HG03520 (cell line): ENCODE measurements at regions not wholly inside any gene's neighbourhood (a gene's known extent, or its start where the extent isn't known, plus 50 kb on each side); places are given as distances from the start of the nearest gene placed in this dataset.
"Not testable (repeated sequence)": the region's sequence is repeated elsewhere in the genome, so short reads cannot be mapped to it uniquely, and the experiment has no call there.

Experiments
- ATAC-seq: cut with Tn5 transposase; IDR thresholded peaks from one replicate; pipeline ENCODE4 v1.9.1; 2021; ENCODE audit warnings: mild to moderate bottlenecking, moderate library complexity; ENCODE audit not compliant: unreplicated experiment

DNA sequence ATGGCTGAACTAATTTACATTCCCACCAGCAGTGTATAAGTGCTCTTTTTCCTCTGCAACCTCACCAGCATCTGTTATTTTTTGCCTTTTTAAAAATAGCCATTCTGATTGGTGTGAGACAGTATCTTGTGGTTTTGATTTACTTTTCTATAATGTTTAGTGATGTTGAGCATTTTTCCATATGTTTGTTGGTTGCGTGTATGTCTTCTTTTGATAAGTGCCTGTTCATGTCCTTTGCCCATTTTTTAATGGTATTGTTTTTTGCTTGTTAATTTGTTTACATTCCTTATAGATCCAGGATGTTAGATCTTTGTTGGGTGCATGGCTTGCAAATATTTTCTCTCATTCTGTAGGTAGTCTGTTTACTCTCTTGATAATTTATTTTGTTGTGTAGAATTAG, 169.9 kb downstream of the PRL start:
- ATAC-seq: no peak

DNA sequence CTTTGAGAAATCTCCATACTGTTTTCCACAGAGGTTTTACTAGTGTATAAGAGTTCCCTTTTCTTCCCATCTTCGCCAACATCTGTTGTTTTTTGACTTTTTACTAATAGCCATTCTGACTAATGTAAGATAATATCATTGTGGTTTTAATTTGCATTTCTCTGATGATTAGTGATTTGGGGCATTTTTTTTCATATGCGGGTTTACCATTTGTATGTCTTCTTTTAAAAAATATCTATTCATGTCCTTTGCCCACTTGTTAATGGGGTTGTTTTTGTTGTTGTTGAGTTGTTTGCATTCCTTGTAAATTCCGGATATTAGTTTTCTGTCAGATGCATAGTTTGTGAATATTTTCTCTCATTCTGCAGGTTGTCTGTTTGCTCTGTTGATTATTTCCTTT, 167.1 kb downstream of the PRL start:
- ATAC-seq: no peak

DNA sequence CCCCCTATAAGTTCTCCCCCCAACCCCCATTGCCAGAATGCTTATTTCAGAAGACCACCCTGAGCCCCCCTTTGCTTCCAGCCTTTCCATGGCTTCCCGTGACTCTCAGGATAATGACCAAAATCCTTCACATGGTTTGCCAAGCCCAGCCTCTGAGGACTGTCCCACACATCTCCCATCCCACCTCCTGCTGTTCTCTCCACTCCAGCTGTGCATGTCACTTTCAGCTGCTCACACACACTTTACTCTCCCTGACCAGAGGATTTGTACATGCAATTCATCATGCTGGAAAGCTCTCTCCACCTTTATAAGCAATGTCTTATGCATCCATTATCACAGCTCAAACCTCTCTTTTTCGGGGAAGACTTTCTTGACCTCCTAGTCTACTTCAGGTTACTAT, 164.2 kb downstream of the PRL start:
- ATAC-seq: no peak

DNA sequence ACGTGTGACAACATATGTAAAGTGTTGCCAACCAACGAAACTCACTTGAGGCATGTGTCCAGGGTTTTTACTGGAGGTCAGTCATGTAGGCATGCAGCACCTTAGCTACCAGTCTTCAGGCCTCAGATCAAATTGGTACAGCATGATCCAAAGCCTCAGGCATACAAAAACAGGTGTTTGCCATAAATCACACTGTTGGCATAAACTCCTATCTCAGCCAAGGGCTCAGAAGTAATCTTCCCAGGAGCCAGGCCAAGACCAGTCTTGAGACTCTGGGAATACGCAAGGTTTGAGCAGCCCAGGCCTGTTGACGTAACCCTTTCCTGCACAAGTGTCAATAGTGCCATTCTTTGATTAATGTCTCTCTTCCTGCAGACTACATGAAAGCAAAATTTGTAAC, 163.5 kb downstream of the PRL start:
- ATAC-seq: no peak

DNA sequence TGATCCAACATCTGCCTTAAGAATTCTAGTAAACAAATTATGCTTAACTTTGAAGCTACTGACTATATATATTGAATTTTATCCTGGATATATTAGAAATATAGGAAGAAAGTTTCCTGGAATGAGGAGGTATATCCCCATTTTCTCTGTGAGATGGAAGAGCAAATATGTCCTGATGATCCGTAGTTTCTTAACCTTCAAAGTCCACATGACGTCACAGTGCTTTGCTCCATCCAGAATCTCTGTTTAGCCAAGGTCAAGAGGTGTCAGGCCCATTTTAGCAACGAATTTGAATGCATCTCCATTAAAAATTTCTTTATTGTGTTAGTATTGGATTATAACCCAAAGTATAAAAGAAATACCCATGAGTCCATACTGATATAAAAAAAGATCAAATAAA, 162.5 kb downstream of the PRL start:
- ATAC-seq: no peak

DNA sequence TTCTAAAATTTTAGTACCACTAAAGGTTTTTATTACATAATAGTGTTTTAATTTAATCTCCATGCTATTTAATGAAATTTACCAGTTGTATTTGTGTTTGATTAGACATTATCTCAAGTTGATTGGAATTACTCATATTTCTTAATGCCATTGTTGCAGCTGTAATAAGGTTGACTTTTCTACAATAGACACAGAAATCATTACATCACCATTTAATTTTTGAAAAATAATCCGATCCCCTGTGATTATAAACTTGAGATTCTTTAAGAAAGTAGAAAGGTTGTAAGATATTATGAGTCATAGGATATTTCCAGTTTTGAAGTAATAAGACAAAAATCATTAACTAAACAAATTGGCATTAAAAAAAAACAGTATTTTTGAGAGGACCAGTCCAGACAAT, 161.4 kb downstream of the PRL start:
- ATAC-seq: no peak

DNA sequence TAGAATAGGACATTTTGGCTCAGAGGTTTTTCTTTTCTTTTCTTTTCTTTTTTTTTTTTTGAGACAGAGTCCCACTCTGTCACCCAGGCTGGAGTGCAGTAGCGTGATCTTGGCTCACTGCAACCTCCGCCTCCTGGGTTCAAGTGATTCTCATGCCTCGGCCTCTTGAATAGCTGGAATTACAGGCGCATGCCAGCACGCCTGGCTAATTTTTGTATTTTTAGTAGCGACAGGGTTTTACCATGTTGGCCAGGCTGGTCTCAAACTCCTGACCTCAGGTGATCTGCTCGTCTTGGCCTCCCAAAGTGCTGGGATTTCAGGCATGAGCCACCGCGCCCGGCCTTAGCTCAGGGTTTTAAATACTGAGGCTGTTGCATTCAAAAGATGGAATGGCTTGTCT, 156.1 kb downstream of the PRL start:
- not testable (repeated sequence) for ATAC-seq

DNA sequence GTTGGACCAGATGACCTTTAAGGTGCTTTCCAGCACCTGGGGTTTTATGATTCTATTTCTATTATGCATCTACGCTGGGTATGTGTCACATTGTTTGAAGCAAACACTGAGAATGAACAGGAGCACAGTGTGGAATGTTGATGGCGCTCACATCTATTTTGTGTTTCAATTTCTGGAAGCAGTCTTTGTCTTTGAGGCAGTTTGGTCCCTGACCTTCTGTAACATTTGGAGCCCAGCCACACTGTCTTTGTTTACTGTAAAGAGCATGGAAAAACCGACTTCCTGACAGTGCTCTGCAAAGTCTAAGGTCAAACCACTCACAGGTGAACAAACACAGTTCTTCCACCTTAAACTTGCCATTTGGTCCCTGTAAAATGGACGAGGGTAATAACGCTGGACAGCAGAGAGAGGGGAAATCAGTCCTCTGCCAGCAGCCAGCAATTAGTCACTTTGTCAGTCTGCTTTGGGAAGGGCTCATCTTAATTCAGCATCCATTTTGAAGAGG, 155.5 kb downstream of the PRL start:
- no peak for ATAC-seq

DNA sequence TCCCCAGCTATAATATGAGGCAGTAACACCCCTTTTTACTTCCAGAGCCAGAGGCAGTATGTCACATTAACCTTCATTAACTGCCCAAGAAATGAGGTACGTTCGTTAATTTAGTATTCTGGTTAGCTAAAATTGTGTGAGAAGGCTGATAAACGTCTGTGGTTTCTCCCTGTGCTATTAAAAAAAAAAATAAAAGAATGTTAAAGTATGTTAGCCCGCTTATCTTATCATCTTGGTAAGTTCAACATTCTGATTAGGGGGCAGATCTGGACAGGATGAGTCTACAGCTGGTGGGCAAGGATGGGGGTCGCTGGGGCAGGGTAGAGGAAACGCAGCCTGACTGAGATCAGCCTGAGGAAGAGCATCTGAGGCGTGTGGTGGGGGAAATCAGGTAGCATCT, 154.0 kb downstream of the PRL start:
- no peak for ATAC-seq

DNA sequence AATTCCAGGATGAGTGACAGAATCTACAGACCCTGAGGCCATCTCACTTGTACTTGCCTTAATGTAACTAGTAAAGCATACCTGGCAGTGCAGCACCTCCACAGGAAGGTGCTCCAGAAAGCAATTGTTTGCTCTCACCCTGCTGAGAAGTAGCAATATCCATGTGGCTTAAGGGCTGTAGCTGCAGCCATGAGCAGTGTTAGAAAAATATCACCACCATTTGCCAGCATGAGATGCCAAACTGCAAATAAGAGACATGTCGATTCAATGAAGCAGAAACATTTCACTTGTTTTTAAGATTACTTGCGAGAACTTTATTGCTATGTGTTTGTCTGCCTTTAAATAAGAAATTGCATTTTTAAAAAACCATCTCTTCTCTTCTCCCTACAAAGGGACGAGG, 151.5 kb downstream of the PRL start:
- ATAC-seq: no peak

DNA sequence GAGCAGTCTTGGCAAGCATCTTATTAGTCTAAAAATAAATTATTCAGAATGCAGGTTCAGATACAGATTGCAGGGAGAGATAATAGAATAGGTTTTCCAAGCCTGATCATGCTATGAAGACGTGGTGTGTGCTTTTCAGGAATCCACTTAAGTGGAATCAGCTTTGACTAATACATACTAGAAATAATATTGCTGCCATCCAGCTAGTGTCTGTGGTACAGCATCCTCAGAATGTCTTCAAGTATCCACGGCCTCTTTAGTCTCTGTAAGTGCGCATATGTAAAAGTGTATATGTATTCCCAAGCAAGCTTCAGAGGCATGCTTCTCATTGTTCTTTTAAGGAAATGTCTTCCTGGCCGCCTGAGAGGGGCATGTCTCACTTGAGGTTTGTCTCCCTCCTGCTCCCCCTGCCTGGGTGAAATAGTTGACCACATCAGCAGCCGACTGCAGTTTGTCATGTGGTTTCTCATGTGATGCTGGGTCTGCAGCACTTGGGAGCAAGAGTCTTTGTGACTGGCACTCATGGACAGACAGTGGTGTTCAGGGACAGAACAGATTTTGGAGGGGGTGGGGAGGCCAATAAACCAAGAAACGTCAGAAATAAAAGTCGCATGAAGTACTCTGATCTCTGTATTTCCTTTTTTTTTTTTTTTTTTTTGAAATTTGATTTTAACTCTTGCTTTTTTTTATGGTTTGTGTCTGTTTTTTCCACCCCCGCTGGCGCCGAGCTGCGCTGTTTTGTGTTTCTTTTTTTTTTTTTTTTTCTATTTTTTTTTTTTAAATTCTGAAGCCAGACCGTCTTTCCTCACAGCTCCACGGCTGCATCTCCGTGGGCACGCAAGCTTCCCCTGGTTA, 150.8 kb downstream of the PRL start:
- ATAC-seq: no peak

DNA sequence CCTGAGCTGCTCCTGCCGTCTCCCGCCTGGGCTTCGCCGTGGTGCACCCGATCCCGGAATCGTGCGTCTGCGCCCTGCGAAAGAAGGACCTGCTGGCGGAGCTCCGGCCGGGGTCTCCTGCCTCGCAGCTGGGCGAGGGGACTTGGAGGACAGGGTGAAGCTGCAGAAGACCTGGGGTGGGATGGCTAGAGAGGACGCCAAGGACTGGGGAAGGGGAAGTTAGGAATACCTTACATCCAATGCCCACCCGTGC, 150.2 kb downstream of the PRL start:
- no peak for ATAC-seq

DNA sequence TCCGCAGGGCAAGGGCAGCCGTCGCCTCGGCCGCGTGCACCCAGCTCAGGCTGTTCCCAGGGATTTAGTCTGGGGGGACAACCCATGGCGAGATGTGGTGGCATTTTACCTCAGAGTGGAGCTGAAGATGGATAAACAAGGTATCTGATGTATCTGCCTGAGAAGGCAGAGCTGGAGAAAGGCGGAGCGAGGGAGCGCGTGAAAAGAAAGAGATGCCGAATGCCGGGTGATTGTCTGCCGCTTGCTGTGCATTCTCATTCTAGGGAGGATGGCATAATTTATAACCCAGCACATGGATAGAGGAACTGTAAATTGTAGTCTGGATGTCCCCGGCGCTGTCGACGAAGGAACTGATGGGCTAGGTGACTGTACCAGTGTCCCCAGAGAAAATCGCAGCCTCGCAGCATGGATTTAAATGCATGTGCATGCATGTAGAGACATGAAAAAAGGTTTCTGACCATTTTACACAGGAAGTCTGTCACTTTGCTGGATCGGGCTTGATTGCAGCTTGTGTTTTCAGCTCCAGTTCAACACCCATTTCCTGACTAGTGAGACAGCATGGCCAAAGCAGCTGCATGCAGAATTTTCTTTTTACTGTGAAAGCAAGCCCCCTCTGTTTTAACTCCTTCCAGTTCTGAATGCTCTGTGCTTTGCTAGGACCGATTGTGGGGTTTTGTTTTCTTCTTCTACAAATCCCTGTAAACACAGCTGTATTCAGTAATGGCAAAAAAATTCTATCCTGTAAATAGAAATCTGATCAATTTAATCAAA, 149.7 kb downstream of the PRL start:
- ATAC-seq: no peak

DNA sequence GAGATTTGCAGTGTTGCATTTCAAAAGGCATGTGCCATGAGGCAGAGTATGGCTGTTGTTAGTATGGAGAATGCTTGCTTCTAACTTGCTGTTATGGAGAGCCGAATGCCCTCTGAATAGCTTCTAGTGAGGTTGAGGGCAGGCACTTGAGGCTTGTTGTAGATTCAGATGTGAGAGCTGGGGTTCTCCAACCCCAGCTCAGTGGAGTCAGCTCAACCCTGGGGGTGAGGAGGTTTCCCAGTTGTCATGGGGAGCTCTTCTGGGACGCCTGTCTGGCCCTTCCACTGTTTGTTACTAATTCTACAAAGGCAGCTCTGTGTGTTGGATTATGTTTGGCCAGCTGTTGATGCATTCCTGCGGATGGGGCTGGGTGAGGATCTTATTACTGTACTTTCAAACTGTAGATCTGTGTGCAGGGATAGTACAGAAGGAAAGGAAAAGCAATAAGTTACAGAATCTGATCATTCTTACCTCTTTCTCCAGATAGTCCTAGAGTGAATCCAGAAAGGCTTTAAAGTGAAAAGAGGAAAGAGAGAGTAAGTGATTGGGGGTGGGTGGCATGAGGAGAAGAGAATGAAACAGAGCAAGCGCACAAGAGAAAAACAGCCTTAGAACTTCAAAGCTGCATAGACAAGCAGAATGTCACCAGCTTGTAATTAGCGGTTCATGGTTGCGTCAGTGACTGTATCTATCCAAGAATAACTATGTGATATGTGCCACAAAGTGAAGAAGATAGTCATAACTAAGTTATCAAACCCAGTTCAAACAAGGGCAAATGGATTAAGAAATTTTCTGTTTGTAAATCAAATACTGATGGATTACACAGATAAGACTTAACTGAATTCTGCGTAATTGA, 148.7 kb downstream of the PRL start:
- no peak for ATAC-seq

DNA sequence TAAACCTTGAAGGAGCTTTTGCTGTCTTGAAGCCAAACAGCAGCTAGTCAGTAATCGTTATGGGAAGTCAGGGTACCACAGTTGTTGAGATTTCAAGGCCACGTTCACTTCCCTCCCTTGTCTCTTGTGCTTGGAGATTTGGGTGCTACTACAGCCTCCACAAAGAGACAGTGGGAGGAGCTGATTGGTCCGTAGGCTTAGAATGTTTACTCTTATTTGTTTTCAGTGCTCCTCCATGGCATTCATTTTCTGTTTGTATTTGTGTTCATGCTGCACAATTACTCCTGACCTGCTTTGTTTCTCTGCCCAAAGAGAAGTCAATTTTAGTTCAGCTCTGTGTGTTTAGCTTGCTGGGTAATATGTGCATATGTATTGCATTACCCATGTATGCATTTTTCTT, 147.7 kb downstream of the PRL start:
- no peak for ATAC-seq

DNA sequence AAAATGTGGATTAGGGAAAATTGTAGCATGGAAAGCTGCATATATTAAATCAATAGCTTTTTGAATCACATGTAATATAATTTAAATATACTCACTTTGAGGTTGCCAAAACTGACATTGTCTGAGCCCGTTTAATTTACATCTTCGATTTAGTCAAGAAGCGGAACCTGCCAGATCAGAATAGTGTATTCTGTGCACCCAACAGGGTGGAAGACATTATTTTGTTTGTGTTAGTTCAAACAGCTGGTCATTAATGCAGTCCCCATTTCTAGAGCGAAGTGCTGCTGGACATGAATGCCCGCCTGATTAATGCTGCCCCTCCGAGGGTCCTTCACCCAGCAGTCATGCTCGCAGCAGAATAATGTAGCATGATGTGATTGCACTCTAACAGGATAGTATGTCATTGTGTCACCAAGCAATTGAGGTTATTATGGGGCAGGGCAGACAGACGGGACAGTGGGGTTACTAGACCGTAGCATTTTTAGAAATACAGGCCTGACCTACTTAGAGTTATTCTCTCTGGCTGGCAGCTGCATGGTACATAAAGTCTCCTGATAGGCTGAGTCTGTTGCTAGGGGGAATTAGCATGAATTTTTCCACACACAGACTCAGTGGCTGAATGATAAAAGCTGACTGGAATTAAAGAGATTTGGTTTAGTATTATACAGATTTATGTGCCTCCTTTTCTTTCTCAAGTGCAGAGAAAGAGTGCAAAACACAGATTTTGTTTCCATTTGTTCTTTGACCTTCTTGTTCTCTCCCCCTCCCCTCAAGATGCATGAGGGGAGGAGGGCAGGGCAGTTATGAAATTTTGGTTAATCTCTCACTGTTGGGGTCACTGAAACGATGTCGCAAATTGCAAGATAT, 147.1 kb downstream of the PRL start:
- ATAC-seq: no peak

DNA sequence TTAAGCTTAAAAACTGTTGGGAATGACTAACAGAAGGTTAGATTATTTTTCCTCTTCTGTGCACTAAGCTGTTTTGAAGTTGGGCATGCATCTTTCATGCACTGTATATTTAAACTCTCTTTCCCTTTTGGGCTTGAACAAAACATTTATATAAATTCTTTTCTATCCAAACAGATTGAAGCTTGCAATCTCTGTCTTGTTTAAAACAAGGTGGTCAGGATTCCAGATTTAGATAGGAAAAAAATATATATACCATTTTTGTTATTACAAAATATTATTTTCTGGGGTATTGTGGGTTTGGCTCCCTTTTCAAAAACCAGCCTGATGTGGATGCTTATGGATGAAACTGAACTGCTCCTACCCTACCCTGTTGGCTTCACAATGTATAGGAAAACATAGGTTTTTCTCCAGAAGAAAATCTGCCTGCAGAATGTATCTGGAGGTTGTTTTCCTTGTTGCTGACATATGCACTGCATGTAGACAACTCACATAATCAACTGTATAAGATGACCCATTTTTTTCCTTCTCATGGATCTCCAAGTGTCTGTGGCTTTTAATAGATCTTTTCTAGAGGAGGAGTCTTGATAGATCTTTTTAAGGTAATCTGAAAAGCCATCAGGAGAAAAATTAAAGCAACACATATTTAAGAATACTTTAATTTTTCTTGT, 146.3 kb downstream of the PRL start:
- no peak for ATAC-seq

DNA sequence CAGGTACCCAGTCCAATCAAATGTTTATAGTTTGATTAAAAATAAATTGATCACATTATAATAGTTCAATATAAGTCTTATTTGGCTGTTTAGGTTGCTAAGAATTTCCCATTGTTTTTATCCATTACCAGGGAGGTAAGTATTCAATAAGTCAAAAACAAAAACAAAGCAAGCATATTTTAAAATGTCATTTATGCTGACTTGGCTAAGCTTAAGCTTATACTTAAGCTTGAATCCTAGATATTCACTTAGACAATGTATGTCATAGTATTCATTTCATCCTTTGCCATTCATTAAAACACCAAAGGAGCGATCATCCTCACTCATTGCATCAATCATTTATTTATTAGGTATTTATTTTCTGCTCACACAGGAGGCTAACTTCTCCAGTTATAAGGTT, 144.9 kb downstream of the PRL start:
- no peak for ATAC-seq

DNA sequence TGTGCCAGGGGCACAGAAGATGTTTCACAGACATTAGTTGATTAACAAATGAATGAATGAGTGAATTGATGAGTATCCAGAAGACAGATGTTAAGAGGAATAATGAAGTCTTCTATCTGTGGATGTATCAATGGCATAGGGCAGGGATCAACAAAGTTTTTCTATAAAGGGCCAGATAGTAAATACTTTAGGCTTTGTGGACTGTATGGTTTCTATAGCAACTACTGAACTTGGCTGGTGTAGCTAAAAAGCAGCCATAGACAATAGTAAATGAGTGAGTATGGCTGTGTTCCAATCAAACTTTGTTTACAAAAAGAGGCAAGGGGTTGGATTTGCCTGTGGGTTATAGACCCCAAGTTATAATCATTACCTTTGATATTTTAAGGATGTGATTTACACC, 144.0 kb downstream of the PRL start:
- ATAC-seq: no peak
